ENCODE measurements at regions not wholly inside any gene's neighbourhood (a gene's known extent, or its start where the extent isn't known, plus 50 kb on each side); places are given as distances from the start of the nearest gene placed in this dataset.
A peak's percentile ranks its signal among the peaks of the same experiment; 100 is the strongest.

GRCh38 chr4:34851411-34851810 is 1392.9 kb downstream of the ARAP2 start:
- no peak for DNase-seq (ENCODE audit: missing footprints)
- intact Hi-C loops (cut with DNase I) = no loop called here
- no peak for ATAC-seq

- ATAC-seq (no peak), DNase-seq (ENCODE audit: missing footprints) (peak; percentile 21)
- intact Hi-C loops (cut with DNase I) = no loop called here
Measured at GRCh38 chr4:34854451-34854850, 1389.9 kb downstream of the ARAP2 start.

GRCh38 chr4:34861666-34862065 is 1382.6 kb downstream of the ARAP2 start:
- intact Hi-C loops (cut with DNase I) = no loop called here
- no peak for ATAC-seq

GRCh38 chr4:34878961-34879360 is 1365.4 kb downstream of the ARAP2 start:
- ATAC-seq = no peak

More at GRCh38 chr4:34861666-34862065, 1382.6 kb downstream of the ARAP2 start:
- no peak for DNase-seq (ENCODE audit: missing footprints)

GRCh38 chr4:34880246-34880645 is 1364.1 kb downstream of the ARAP2 start:
- intact Hi-C loops (cut with DNase I) = no loop called here
- DNase-seq (ENCODE audit: missing footprints) = no peak
- ATAC-seq = no peak

More at GRCh38 chr4:34878961-34879360, 1365.4 kb downstream of the ARAP2 start:
- intact Hi-C loops (cut with DNase I) = no loop called here
- no peak for DNase-seq (ENCODE audit: missing footprints)

DNA sequence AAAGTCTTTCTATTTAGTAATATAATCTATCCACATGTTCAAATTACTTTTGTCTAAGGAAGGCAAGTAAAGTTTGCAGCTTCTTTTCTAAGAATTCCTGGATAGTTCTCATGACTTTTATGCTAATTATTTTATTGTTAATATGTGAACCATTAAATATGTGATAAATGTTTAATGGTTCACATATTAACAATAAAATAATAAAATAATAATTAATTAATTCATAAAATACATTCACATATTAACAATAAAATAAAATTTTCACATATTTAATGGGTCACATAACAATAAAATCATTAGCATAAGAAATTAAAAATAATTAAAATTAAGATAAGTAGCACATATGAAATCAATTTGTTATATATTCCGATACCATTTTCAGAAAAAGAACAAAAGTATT is 1352.4 kb downstream of the ARAP2 start:
- ATAC-seq (no peak), DNase-seq (ENCODE audit: missing footprints) (no peak)
- intact Hi-C loops (cut with DNase I) = no loop called here

GRCh38 chr4:34893382-34893781 is 1350.9 kb downstream of the ARAP2 start:
- intact Hi-C loops (cut with DNase I) = no loop called here
- ATAC-seq (no peak), DNase-seq (ENCODE audit: missing footprints) (no peak)

DNA sequence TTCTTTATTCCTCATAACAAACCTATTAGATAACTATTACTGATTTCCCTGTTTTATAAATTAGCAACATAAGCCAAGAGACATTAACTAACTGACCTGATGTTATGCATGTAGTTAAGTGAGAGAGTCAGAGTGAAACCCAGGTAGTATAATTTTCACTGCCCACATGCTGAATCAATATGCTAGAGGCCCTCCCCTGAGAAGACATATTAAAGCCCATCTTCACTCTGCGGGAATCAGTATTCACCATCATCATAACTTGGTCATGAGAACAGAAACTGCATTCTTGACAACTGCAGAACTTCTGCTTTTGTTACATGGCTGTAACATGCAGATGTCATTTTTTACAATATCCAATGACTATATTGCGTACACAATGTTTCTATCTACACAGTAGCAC is 1324.3 kb downstream of the ARAP2 start:
- no peak for DNase-seq (ENCODE audit: missing footprints)
- intact Hi-C loops (cut with DNase I) = no loop called here
- no peak for ATAC-seq

- no peak for DNase-seq (ENCODE audit: missing footprints)
- intact Hi-C loops (cut with DNase I) = no loop called here
- no peak for ATAC-seq
Measured at GRCh38 chr4:34921391-34921790, 1322.9 kb downstream of the ARAP2 start.

DNA sequence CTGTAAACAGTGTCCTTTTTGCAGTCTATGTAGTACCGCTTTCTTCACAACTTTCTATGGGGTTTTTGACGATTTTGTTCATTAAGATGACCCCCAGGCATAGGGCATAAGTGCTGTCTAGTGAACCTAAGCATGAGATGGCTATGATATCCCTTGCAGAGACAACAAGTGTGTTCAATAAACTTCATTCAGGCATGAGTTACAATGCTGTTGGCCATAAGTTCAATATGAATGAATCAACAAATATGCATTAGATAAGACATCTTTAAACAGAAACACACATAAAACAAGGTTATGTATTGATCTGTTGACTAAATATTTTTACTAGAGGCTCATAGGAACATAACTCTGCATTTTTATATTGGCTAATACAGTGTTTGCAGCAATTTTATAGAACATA is 1322.0 kb downstream of the ARAP2 start:
- intact Hi-C loops (cut with DNase I) = no loop called here
- ATAC-seq = no peak
- DNase-seq (ENCODE audit: missing footprints) = no peak

DNA sequence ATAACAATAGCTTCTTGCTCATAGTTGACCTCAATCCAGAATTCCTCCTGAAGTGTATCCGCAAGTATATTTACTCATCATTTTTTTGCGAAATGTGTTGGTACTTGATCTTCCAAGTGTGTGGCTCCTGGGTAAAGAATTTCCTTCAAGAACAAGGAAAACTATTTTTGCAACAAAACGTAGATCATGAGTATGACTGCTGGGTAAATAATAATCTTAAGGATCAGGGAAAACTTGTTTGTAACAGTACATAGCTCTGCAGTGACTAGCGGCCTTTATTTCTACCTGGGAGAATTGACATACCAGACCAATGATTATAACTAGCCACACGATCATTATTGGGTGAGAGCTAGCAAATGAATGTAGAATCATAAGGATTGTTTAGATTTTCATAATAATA is 1311.7 kb downstream of the ARAP2 start:
- DNase-seq (ENCODE audit: missing footprints) (no peak), ATAC-seq (no peak)
- intact Hi-C loops (cut with DNase I) = no loop called here

GRCh38 chr4:34935739-34936138 is 1308.6 kb downstream of the ARAP2 start:
- DNase-seq (ENCODE audit: missing footprints) (no peak), ATAC-seq (no peak)
- intact Hi-C loops (cut with DNase I) = no loop called here

GRCh38 chr4:34939073-34939472 is 1305.2 kb downstream of the ARAP2 start:
- DNase-seq (ENCODE audit: missing footprints) (peak; percentile 67), ATAC-seq (no peak)

GRCh38 chr4:34943741-34944386 is 1300.5 kb downstream of the ARAP2 start:
- ATAC-seq (no peak), DNase-seq (ENCODE audit: missing footprints) (no peak)
- intact Hi-C loops (cut with DNase I) = no loop called here

More at GRCh38 chr4:34939073-34939472, 1305.2 kb downstream of the ARAP2 start:
- intact Hi-C loops (cut with DNase I) = no loop called here

DNA sequence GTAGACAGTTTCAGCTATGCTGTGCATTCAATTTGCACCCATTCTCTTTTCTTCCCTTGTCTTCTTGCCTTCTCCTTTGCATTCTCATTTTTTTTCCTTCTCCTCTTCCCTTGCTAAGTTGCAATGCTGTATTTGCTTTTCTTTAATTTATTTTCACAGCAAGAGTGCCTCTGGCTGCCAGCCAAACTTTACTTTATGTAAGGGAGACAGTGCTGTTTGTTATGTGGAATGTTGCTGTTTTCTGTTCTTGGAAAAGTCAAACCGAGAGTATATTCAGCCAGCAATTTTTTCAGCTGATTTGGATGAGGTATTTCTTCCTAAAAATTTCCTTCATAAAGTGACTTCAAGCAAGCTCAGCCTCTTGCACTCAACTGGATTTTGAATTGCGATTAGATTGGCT is 1293.4 kb downstream of the ARAP2 start:
- ATAC-seq (no peak), DNase-seq (ENCODE audit: missing footprints) (no peak)
- intact Hi-C loops (cut with DNase I) = no loop called here

GRCh38 chr4:34953145-34953799 is 1291.0 kb downstream of the ARAP2 start:
- DNase-seq (ENCODE audit: missing footprints) = no peak
- no peak for ATAC-seq
- intact Hi-C loops (cut with DNase I) = no loop called here

GRCh38 chr4:34964613-34965012 is 1279.7 kb downstream of the ARAP2 start:
- no peak for ATAC-seq
- no peak for DNase-seq (ENCODE audit: missing footprints)
- intact Hi-C loops (cut with DNase I) = no loop called here

GRCh38 chr4:34972189-34972588 is 1272.1 kb downstream of the ARAP2 start:
- intact Hi-C loops (cut with DNase I) = no loop called here
- DNase-seq (ENCODE audit: missing footprints) = no peak

GRCh38 chr4:34973650-34974312 is 1270.5 kb downstream of the ARAP2 start:
- no peak for ATAC-seq
- DNase-seq (ENCODE audit: missing footprints) = no peak
- intact Hi-C loops (cut with DNase I) = no loop called here

More at GRCh38 chr4:34972189-34972588, 1272.1 kb downstream of the ARAP2 start:
- ATAC-seq = no peak

DNA sequence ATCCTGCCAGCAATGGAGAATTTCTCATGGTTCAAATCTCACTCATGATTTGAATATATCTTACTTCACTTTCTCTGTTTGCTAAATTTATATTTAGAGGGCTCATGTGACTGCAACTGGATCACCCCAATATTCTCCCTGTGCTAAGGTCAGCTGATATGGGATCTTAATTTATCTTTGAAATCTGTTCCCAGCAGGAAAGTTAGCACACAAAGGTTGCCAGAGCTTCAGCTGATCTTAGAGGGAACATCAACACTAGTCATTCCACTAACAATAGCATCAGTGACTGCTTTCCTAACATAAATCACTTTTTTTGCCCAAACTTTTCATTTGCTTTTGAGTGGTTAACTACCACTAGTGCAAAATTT is 1270.0 kb downstream of the ARAP2 start:
- intact Hi-C loops (cut with DNase I) = no loop called here
- ATAC-seq = no peak
- no peak for DNase-seq (ENCODE audit: missing footprints)
